NAMALWA (cell line): ENCODE measurements at regions not wholly inside any gene's neighbourhood (a gene's known extent, or its start where the extent isn't known, plus 50 kb on each side); places are given as distances from the start of the nearest gene placed in this dataset.
"Not testable (repeated sequence)": the region's sequence is repeated elsewhere in the genome, so short reads cannot be mapped to it uniquely, and the experiment has no call there.

Experiments
- DNase-seq: peaks from one replicate; pipeline ENCODE4 v3.0.0-alpha.2; 2015; ENCODE audit warnings: low spot score

DNA sequence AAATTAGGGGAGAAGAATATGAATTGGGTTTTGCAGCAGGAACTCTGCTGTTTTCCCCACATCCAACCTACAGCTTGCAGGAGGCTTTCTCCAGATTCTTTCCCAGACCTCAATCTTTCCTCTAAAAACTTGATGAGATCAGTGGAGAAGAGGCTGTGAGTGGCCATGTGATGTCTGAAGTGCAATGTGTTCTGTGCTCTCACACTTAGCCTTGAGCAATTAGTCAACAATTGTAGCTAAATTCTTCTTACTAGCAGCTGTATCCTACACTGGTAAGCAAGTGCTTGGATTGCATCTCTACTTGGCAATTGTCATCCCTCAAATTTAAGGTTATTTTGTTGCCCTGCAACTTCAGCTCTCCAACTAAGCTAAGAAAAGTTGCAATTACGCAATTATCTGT, 807.3 kb upstream of the RGS18 start:
- no peak for DNase-seq

- no peak for DNase-seq
Measured at GRCh38 chr1:191358724-191359123, 799.5 kb upstream of the RGS18 start.

DNA sequence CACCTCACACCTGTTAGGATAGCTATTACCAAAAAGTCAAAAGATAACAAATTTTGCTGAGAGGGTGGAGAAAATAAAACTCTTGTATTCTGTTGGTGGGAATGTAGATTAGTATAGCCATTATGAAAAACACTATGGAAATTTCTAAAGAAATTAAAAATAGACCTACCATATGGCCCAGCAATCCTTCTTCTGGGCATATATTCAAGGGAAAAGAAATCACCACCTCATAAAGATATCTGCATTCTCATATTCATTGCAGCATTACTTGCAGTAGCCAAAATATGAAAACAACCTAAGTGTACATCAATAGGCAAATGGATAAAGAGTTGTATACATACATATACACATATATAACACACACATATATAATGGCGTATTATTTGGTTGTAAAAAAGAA, 791.6 kb upstream of the RGS18 start:
- DNase-seq: no peak

GRCh38 chr1:191368891-191369654, 789.2 kb upstream of the RGS18 start:
- no peak for DNase-seq

DNA sequence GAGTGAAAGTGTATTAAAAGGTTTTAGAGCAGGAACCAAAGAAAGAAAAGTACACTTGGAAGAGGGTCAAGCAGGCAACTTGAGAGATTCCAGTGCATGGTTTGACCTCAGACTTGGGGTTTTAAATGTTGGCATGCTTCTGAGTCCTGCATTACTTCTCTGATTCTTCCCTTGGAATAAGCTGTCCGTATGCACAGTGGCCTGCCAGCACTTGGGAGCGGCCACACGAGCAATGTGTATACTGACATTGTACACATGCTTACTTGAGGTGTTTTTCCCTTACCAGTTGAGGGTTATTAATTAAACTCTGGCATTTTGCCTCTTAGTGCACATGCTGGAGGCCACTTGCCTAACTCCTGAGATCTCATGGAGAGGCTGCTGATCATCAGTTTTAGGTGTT, 786.6 kb upstream of the RGS18 start:
- DNase-seq: no peak

DNA sequence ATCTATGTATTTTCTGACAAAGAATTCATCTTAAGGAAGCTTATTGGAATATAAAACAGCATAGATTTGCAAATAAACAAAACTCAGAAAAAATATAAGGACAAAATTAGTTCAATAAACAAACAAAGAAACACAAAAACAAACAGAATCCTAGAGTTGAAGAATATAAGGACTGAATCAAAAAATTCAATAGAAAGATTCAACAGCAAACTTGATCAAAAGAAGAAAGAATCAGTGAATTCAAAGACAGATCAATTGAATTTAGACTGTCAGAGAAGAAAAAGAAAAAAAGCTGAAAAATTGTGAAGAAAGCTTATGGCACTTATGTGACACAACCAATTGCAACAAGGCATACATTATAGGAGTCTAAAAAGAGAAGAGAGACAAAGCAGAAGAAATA, 770.0 kb upstream of the RGS18 start:
- DNase-seq: no peak

- DNase-seq: no peak
Measured at GRCh38 chr1:191396622-191397021, 761.6 kb upstream of the RGS18 start.

GRCh38 chr1:191398551-191398950, 759.7 kb upstream of the RGS18 start:
- no peak for DNase-seq

DNA sequence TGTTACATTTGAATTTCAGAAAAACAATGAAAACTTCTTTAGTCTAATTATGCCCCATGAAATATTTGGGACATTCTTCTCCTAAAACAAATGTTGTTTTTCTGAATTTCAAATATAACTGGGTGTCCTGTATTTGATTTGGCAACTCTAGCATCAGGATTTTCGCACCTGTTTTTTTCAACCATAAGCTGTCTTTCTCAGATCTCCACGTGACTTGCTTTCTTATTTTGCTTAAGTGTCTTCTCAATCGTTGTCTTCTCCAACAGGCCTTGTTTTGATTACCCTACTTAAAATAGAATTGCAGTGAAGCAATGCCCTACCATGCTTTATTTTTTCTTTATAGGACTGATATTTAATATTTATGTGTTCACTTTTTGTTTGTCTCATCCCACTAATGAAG, 752.8 kb upstream of the RGS18 start:
- DNase-seq: no peak

- DNase-seq: no peak
Measured at GRCh38 chr1:191414981-191415640, 743.2 kb upstream of the RGS18 start.

DNA sequence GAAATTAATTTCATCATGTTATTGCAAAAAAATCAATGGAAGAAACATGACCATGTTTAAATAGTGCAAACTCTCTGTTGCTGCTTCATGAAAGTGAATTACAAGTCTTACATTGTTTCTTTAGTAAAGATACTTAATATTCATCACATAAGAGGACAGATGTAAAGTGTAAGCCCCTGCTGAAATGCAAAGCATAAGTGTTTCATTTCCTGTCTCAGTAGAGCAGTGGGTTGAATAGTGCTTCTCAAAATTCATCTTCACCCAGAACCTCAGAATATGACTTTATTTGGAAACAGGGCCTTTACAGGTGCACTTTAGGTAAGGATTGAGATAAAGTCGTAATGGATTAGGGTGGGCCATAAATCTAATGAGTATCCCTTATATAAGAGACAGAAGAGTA, 738.4 kb upstream of the RGS18 start:
- DNase-seq: no peak

- DNase-seq: no peak
Measured at GRCh38 chr1:191427593-191427992, 730.7 kb upstream of the RGS18 start.

DNA sequence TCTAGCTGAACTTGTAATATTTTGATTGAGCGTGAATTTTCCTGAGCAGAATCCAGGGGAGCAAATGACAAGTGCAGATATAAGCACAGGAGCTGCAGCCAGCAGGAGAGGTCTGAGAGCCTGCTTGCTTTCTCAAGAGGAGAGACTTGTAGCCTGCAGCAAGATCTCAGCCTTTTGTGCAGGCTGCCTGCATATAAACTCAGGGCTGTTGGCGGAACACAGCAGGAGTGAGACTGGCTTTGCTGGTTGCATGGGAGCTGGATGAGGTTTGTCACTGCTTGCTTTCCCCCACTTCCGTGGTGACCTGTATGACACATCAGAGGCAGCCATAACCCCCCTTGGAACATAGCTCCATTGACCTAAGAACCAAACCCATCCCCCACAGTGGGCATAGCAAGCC, 725.4 kb upstream of the RGS18 start:
- DNase-seq: no peak

- no peak for DNase-seq
Measured at GRCh38 chr1:191438979-191439378, 719.3 kb upstream of the RGS18 start.

DNA sequence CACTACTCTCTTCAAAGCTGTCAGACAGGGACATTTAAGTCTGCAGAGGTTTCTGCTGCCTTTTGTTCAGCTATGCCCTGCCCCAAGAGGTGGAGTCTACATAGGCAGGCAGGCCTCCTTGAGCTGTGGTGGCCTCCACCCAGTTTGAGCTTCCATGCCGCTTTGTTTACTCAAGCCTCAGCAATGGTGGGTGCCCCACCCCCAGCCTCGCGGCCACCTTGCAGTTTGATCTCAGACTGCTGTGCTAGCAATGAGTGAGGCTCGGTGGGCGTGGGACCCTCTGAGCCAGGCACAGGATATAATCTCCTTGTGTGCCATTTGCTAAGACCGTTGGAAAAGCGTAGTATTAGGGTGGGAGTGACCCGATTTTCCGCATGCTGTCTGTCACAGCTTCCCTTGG, 710.0 kb upstream of the RGS18 start:
- DNase-seq: not testable (repeated sequence)

- no peak for DNase-seq
Measured at GRCh38 chr1:191452586-191452985, 705.7 kb upstream of the RGS18 start.

GRCh38 chr1:191453487-191453886, 704.8 kb upstream of the RGS18 start:
- peak; percentile 4 for DNase-seq

GRCh38 chr1:191457889-191458288, 700.4 kb upstream of the RGS18 start:
- DNase-seq: no peak

DNA sequence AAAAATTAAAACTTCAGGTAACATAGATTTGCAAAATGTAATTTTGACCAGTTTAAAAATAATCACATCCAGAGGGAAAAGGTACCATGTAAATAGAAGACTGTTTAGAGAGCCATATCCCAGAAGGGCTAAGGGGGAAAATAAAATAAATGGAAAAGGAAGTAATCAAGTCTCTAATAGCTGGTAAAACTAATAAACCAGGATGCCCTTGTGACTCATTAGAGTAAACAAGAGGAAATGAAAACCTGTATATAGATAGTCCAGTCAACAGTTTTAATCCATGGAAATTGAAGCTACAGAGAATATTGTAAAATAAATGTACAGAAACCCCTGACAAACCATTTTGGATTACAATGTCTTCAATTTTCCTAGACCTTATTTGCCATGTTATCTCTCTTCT, 698.0 kb upstream of the RGS18 start:
- no peak for DNase-seq

GRCh38 chr1:191483988-191484387, 674.3 kb upstream of the RGS18 start:
- no peak for DNase-seq

DNA sequence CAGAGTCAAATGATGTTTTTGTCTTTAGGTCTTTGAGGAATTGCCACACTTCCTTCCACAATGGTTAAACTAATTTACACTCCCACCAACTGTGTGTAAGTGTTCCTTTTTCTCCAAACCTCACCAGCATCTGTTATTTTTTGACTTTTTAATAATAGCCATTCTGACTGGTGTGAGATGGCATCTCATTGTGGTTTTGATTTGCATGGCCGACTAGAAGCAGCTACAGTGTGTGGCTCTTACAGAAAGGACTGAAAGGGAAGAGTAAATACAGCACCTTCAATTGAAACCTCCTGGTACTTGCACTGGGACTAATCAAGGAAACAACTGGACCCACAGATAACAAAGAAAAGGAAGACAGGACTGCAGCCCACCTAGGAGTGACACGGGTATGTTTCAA, 668.0 kb upstream of the RGS18 start:
- DNase-seq: no peak

DNA sequence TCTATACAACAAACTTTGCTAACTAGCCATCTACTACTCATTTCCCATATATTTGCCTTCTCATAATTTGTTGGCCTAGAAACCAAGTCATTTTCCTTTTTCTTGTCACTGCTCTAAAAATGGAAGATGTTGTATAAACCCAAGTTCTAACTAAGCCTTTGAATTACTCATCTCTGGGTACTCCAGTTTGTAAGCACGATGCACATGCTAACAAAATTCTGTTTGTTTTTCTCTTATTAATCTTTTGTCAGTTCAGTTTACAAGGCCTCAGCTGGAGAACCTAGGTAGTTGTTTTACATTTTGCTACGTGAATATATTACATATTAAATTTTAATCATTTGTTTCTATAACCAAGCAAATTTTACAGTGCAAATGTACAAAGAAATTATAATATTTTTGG, 663.2 kb upstream of the RGS18 start:
- DNase-seq: no peak

DNA sequence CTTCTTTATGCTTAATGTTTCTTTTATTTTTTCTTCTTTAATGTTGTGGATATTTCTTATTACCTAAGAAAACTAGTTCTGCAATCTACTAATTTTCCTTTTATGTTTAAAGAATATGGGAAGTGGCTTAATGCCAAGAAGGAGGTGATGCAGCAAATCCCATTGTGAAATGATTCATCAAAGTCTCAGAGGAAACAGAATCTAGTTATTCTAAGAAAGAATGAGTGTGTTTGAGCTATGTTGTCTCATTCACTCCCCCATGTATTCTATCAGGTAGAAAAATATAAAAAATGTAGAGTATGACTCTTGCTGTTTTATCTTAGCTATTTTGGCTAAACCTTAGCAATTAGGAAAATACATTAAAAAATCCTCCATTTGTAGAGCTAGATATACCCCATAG, 659.9 kb upstream of the RGS18 start:
- no peak for DNase-seq

GRCh38 chr1:191498825-191499224, 659.4 kb upstream of the RGS18 start:
- DNase-seq: no peak
